Esophagus squamous epithelium (tissue), 4 donors: ENCODE measurements at regions not wholly inside any gene's neighbourhood (a gene's known extent, or its start where the extent isn't known, plus 50 kb on each side); places are given as distances from the start of the nearest gene placed in this dataset.

ENCODE experiments used
- CTCF ChIP-seq, 6 experiments: fragments of 450-650 bp in 4 of 6; fragments of 200-600 bp in 2 of 6; sonication (generic) in 2 of 6; IDR thresholded peaks; one replicate each; pipeline ENCODE4 v1.5.1; 2016 to 2019; ENCODE audit warnings: antibody characterized with exemption in 6 of 6, mild to moderate bottlenecking in 4 of 6, moderate library complexity in 4 of 6
- POLR2A ChIP-seq, 4 donors: fragments of 450-650 bp; IDR thresholded peaks; one replicate each; pipeline ENCODE4 v1.6.1; 2017; ENCODE audit warnings: antibody characterized with exemption in 4 of 4, mild to moderate bottlenecking in 4 of 4, moderate library complexity in 3 of 4

GRCh38 chr1:119266858-119267257 lies 101.7 kb upstream of the HAO2 start:
- TF ChIP-seq CTCF (IDR thresholded peaks at IDR 0.05): no peak
- TF ChIP-seq POLR2A (IDR thresholded peaks at IDR 0.05): no peak
